CD4-positive, alpha-beta T cell treated with Interleukin-6 at 100 ng/mL for 8 hours (primary cell): ENCODE measurements at regions not wholly inside any gene's neighbourhood (a gene's known extent, or its start where the extent isn't known, plus 50 kb on each side); places are given as distances from the start of the nearest gene placed in this dataset.
"Not testable (repeated sequence)": the region's sequence is repeated elsewhere in the genome, so short reads cannot be mapped to it uniquely, and the experiment has no call there.

Source experiments
- DNase-seq: peaks from one replicate; pipeline ENCODE4 v3.0.0-alpha.2; 2020; ENCODE audit warnings: mixed read lengths, low spot score

GRCh38 chr16:52386694-52387093, 160.2 kb downstream of the TOX3 start:
- no peak for DNase-seq

GRCh38 chr16:52384378-52384777, 162.6 kb downstream of the TOX3 start:
- no peak for DNase-seq

- DNase-seq: no peak
Observed at GRCh38 chr16:52383640-52384292, 163.2 kb downstream of the TOX3 start.

GRCh38 chr16:52383119-52383518, 163.8 kb downstream of the TOX3 start:
- DNase-seq: no peak

GRCh38 chr16:52379551-52379950, 167.4 kb downstream of the TOX3 start:
- no peak for DNase-seq

GRCh38 chr16:52376676-52377280, 170.2 kb downstream of the TOX3 start:
- DNase-seq: no peak

- DNase-seq: no peak
Observed at GRCh38 chr16:52372313-52372712, 174.6 kb downstream of the TOX3 start.

GRCh38 chr16:52368859-52369258, 178.1 kb downstream of the TOX3 start:
- no peak for DNase-seq

- no peak for DNase-seq
Observed at GRCh38 chr16:52367821-52368220, 179.1 kb downstream of the TOX3 start.

GRCh38 chr16:52366983-52367382, 180.0 kb downstream of the TOX3 start:
- DNase-seq: no peak

- DNase-seq: no peak
Observed at GRCh38 chr16:52364500-52364899, 182.4 kb downstream of the TOX3 start.

- no peak for DNase-seq
Observed at GRCh38 chr16:52363082-52363481, 183.9 kb downstream of the TOX3 start.

GRCh38 chr16:52357711-52358110, 189.2 kb downstream of the TOX3 start:
- no peak for DNase-seq

- no peak for DNase-seq
Observed at GRCh38 chr16:52353249-52353648, 193.7 kb downstream of the TOX3 start.

- DNase-seq: no peak
Observed at GRCh38 chr16:52351451-52351850, 195.5 kb downstream of the TOX3 start.

GRCh38 chr16:52350031-52350642, 196.8 kb downstream of the TOX3 start:
- no peak for DNase-seq

- DNase-seq: no peak
Observed at GRCh38 chr16:52346709-52347108, 200.2 kb downstream of the TOX3 start.

GRCh38 chr16:52333673-52334072, 213.3 kb downstream of the TOX3 start:
- not testable (repeated sequence) for DNase-seq

GRCh38 chr16:52320930-52321439, 226.0 kb downstream of the TOX3 start:
- no peak for DNase-seq

- DNase-seq: no peak
Observed at GRCh38 chr16:52318302-52319009, 228.5 kb downstream of the TOX3 start.

- DNase-seq: no peak
Observed at GRCh38 chr16:52316241-52316640, 230.7 kb downstream of the TOX3 start.

GRCh38 chr16:52312716-52313115, 234.2 kb downstream of the TOX3 start:
- DNase-seq: no peak
